Uterus (tissue), 3 donors: ENCODE measurements at regions not wholly inside any gene's neighbourhood (a gene's known extent, or its start where the extent isn't known, plus 50 kb on each side); places are given as distances from the start of the nearest gene placed in this dataset.

Experiments
- DNase-seq, 2 donors: peaks; one replicate each; pipeline ENCODE4 v3.0.0-alpha.2; 2019 to 2020
- H3K27ac ChIP-seq, 2 donors: fragments of 200-600 bp; sonication (generic); 1 replicate in 1 of 2; 2 replicates in 1 of 2; pipeline ENCODE4 v1.5.1; 2016 to 2018
- H3K27me3 ChIP-seq, 2 donors: fragments of 200-600 bp; sonication (generic); one replicate each; pipeline ENCODE4 v1.5.1; 2018 to 2019; ENCODE audit warnings: control low read depth in 1 of 2
- H3K36me3 ChIP-seq, 2 donors: fragments of 200-600 bp; sonication (generic); one replicate each; pipeline ENCODE4 v1.5.1; 2019; ENCODE audit warnings: control low read depth in 1 of 2
- H3K4me1 ChIP-seq, 2 donors: fragments of 200-600 bp; sonication (generic); one replicate each; pipeline ENCODE4 v1.5.1; 2018 to 2019; ENCODE audit warnings: control low read depth in 1 of 2
- H3K4me3 ChIP-seq, 2 donors: fragments of 200-600 bp; sonication (generic); 1 replicate in 1 of 2; 2 replicates in 1 of 2; pipeline ENCODE4 v1.5.1; 2018 to 2019; ENCODE audit warnings: mild to moderate bottlenecking in 1 of 2
- H3K9me3 ChIP-seq, 2 donors: fragments of 200-600 bp; sonication (generic); one replicate each; pipeline ENCODE4 v1.5.1; 2019; ENCODE audit warnings: control low read depth in 1 of 2
- CTCF ChIP-seq, 4 experiments: fragments of 200-600 bp in 2 of 4; fragments of 450-650 bp in 2 of 4; sonication (generic) in 2 of 4; IDR thresholded peaks; one replicate each; pipeline ENCODE4 v1.5.1; 2016 to 2019; ENCODE audit warnings: antibody characterized with exemption in 4 of 4, mild to moderate bottlenecking in 2 of 4, moderate library complexity in 1 of 4
- POLR2A ChIP-seq, 2 donors: fragments of 450-650 bp; IDR thresholded peaks; one replicate each; pipeline ENCODE4 v1.6.1; 2016; ENCODE audit warnings: antibody characterized with exemption in 2 of 2, mild to moderate bottlenecking in 1 of 2, moderate library complexity in 1 of 2
- intact Hi-C: fragments of 100-400 bp; cut with DNase I; formaldehyde crosslinking; loops from one replicate; pipeline ENCODE4 v1.15.1; 2023; ENCODE audit warnings: low total_unique reads
- donor health status: DM: yes; HTN: yes; CAD: no.

GRCh38 chr4:83832110-83832825 lies 296.4 kb downstream of the GPAT3 start:
- Histone ChIP-seq H3K36me3 (no peaks in the 10 kb centered on the region), H3K4me1 (no peaks in the 10 kb centered on the region), H3K9me3 (no peaks in the 10 kb centered on the region), H3K27me3 (no peaks in the 10 kb centered on the region), H3K4me3 (no peak overlapping the region), H3K27ac (no peak overlapping the region)
- intact Hi-C loops = no loop called here
- no peak for DNase-seq
- TF ChIP-seq CTCF (IDR thresholded peaks at IDR 0.05) (no peak), POLR2A (IDR thresholded peaks at IDR 0.05) (no peak)

GRCh38 chr4:83831588-83831987 lies 295.7 kb downstream of the GPAT3 start:
- no peak for DNase-seq
- H3K4me1 ChIP-seq = no peaks in the 10 kb centered on the region
- H3K9me3 ChIP-seq = no peaks in the 10 kb centered on the region
- intact Hi-C loops = no loop called here
- no peak overlapping the region for H3K4me3 ChIP-seq
- TF ChIP-seq CTCF (IDR thresholded peaks at IDR 0.05) (no peak), POLR2A (IDR thresholded peaks at IDR 0.05) (no peak)
- no peak overlapping the region for H3K27ac ChIP-seq
- no peaks in the 10 kb centered on the region for H3K36me3 ChIP-seq
- no peaks in the 10 kb centered on the region for H3K27me3 ChIP-seq

GRCh38 chr4:83830138-83830888 lies 294.4 kb downstream of the GPAT3 start:
- no peak overlapping the region for H3K27ac ChIP-seq
- H3K4me1 ChIP-seq = no peaks in the 10 kb centered on the region
- no peak for DNase-seq
- no peaks in the 10 kb centered on the region for H3K36me3 ChIP-seq
- TF ChIP-seq CTCF (IDR thresholded peaks at IDR 0.05) (no peak), POLR2A (IDR thresholded peaks at IDR 0.05) (no peak)
- H3K4me3 ChIP-seq = no peak overlapping the region
- H3K9me3 ChIP-seq = no peaks in the 10 kb centered on the region
- intact Hi-C loops = no loop called here
- no peaks in the 10 kb centered on the region for H3K27me3 ChIP-seq

- Histone ChIP-seq H3K36me3 (no peaks in the 10 kb centered on the region), H3K27me3 (no peaks in the 10 kb centered on the region), H3K4me1 (no peaks in the 10 kb centered on the region), H3K4me3 (no peak overlapping the region), H3K9me3 (no peaks in the 10 kb centered on the region), H3K27ac (no peak overlapping the region)
- intact Hi-C loops = no loop called here
- TF ChIP-seq POLR2A (IDR thresholded peaks at IDR 0.05) = no peak
- TF ChIP-seq CTCF (IDR thresholded peaks at IDR 0.05) = no peak
- no peak for DNase-seq
These were observed 292.7 kb downstream of the GPAT3 start for GRCh38 chr4:83828601-83829000.

- no peaks in the 10 kb centered on the region for H3K4me1 ChIP-seq
- no peak overlapping the region for H3K4me3 ChIP-seq
- no peaks in the 10 kb centered on the region for H3K27me3 ChIP-seq
- intact Hi-C loops = no loop called here
- DNase-seq = no peak
- TF ChIP-seq CTCF (IDR thresholded peaks at IDR 0.05) = no peak
- TF ChIP-seq POLR2A (IDR thresholded peaks at IDR 0.05) = no peak
- H3K27ac ChIP-seq = no peak overlapping the region
- no peaks in the 10 kb centered on the region for H3K36me3 ChIP-seq
- no peaks in the 10 kb centered on the region for H3K9me3 ChIP-seq
These were observed 285.6 kb downstream of the GPAT3 start for GRCh38 chr4:83821493-83821892.
